SK-N-SH (cell line): ENCODE measurements at regions not wholly inside any gene's neighbourhood (a gene's known extent, or its start where the extent isn't known, plus 50 kb on each side); places are given as distances from the start of the nearest gene placed in this dataset.
"Not testable (repeated sequence)": the region's sequence is repeated elsewhere in the genome, so short reads cannot be mapped to it uniquely, and the experiment has no call there.

ENCODE experiments used
- CTCF ChIA-PET: fragments of 300-600, 350-600 bp; formaldehyde crosslinking; extraction: SDS; loops from one replicate; lab custom pipeline; 2021; lab: Yijun Ruan, JAX
- POLR2A ChIA-PET: fragments of 350-600 bp; sonication (Branson Sonifier 250); formaldehyde crosslinking; extraction: SDS; loops from one replicate; lab custom pipeline; 2020; ENCODE audit warnings: antibody characterized with exemption, inconsistent platforms; lab: Yijun Ruan, JAX
- DNase-seq: peaks from one replicate; pipeline ENCODE4 v3.0.0; 2012
- H2AFZ ChIP-seq: fragments of 200-600 bp; sonication (generic); 2 replicates; pipeline ENCODE4 v1.8.1; 2016; ENCODE audit warnings: antibody characterized with exemption, mild to moderate bottlenecking, low read depth
- H3F3A ChIP-seq: fragments of 200-600 bp; sonication (generic); replicated peaks from 2 replicates; pipeline ENCODE3; 2016; ENCODE audit warnings: antibody characterized with exemption, mild to moderate bottlenecking; ENCODE audit not compliant: insufficient read depth
- H3K27ac ChIP-seq, 2 experiments: fragments of 200-500 bp in 1 of 2; fragments of 200-600 bp in 1 of 2; sonication (Bioruptor generic) in 1 of 2; sonication (generic), shearing (Covaris generic) in 1 of 2; 2 replicates each; pipeline versions ENCODE4 v1.5.1 to v1.6.1; 2014 to 2016; ENCODE audit warnings: low read depth in 2 of 2, inconsistent platforms in 1 of 2, low read length in 1 of 2, mild to moderate bottlenecking in 1 of 2, mixed read lengths in 1 of 2
- H3K27me3 ChIP-seq: fragments of 200-600 bp; sonication (generic), shearing (Covaris generic); 2 replicates; pipeline ENCODE4 v1.6.1; 2016; ENCODE audit warnings: mixed run types; ENCODE audit not compliant: insufficient read depth
- H3K36me3 ChIP-seq, 2 experiments: fragments of 200-500 bp in 1 of 2; fragments of 200-600 bp in 1 of 2; sonication (Bioruptor generic) in 1 of 2; sonication (generic) in 1 of 2; replicated peaks in 1 of 2; 2 replicates each; pipeline versions ENCODE3 to v1.5.1; 2014 to 2016; ENCODE audit warnings: low read length in 1 of 2, mild to moderate bottlenecking in 1 of 2; ENCODE audit not compliant: insufficient read depth in 2 of 2, control insufficient read depth in 1 of 2
- H3K4me1 ChIP-seq, 2 experiments: fragments of 200-500 bp in 1 of 2; fragments of 200-600 bp in 1 of 2; sonication (Bioruptor generic) in 1 of 2; sonication (generic), shearing (Covaris generic) in 1 of 2; 2 replicates each; pipeline versions ENCODE4 v1.5.1 to v1.6.1; 2014 to 2016; ENCODE audit warnings: low read depth in 1 of 2, low read length in 1 of 2, mixed run types in 1 of 2; ENCODE audit not compliant: insufficient read depth in 2 of 2, control insufficient read depth in 1 of 2
- H3K4me2 ChIP-seq: fragments of 200-600 bp; sonication (generic), shearing (Covaris generic); 2 replicates; pipeline ENCODE4 v1.6.1; 2017; ENCODE audit warnings: mixed run types
- H3K4me3 ChIP-seq, 2 experiments: fragments of 200-500 bp in 1 of 2; fragments of 200-600 bp in 1 of 2; sonication (Bioruptor generic) in 1 of 2; sonication (generic), shearing (Covaris generic) in 1 of 2; 2 replicates each; pipeline versions ENCODE4 v1.5.1 to v1.8.1; 2014 to 2016; ENCODE audit warnings: low read depth in 2 of 2, inconsistent platforms in 1 of 2, low read length in 1 of 2, mild to moderate bottlenecking in 1 of 2, mixed read lengths in 1 of 2, moderate library complexity in 1 of 2
- H3K79me2 ChIP-seq: fragments of 200-600 bp; sonication (generic); 2 replicates; pipeline ENCODE4 v1.8.1; 2017; ENCODE audit warnings: mild to moderate bottlenecking; ENCODE audit not compliant: insufficient read depth
- H3K9ac ChIP-seq: fragments of 200-600 bp; sonication (generic); 2 replicates; pipeline ENCODE4 v1.6.1; 2017; ENCODE audit warnings: mixed run types
- H3K9me2 ChIP-seq: fragments of 200-600 bp; sonication (generic); 2 replicates; pipeline ENCODE4 v1.6.1; 2017; ENCODE audit warnings: mixed run types
- H3K9me3 ChIP-seq: fragments of 200-600 bp; sonication (generic); 2 replicates; pipeline ENCODE4 v1.6.1; 2017; ENCODE audit warnings: mixed run types, mild to moderate bottlenecking, moderate library complexity
- H4K20me1 ChIP-seq: fragments of 200-600 bp; sonication (generic); 2 replicates; pipeline ENCODE4 v1.6.1; 2017; ENCODE audit warnings: mild to moderate bottlenecking, mixed run types; ENCODE audit not compliant: insufficient read depth
- FOSL2 ChIP-seq: IDR thresholded peaks from 2 replicates; pipeline ENCODE4 v1.4.0; 2012; ENCODE audit warnings: low read depth, mild to moderate bottlenecking, moderate library complexity, borderline replicate concordance
- FOXJ3 ChIP-seq: sonication (generic); formaldehyde crosslinking; IDR thresholded peaks from 2 replicates; pipeline ENCODE4 v1.5.1; 2020; ENCODE audit warnings: mild to moderate bottlenecking, missing genetic modification reagents
- FOXM1 ChIP-seq: IDR thresholded peaks from 2 replicates; pipeline ENCODE4 v1.4.0; 2012; ENCODE audit warnings: low read depth, mild to moderate bottlenecking
- JUND ChIP-seq: IDR thresholded peaks from 2 replicates; pipeline ENCODE4 v1.4.0; 2012
- MEF2A ChIP-seq: IDR thresholded peaks from 2 replicates; pipeline ENCODE4 v1.4.0; 2012; ENCODE audit warnings: low read depth, borderline replicate concordance
- NFIC ChIP-seq: IDR thresholded peaks from 2 replicates; pipeline ENCODE4 v1.4.0; 2012; ENCODE audit warnings: borderline replicate concordance
- NRF1 ChIP-seq: IDR thresholded peaks from 2 replicates; pipeline ENCODE4 v1.6.1; 2012; ENCODE audit warnings: low read depth, mild to moderate bottlenecking, low read length
- POLR2AphosphoS5 ChIP-seq: IDR thresholded peaks from 2 replicates; pipeline ENCODE4 v1.6.1; 2012; ENCODE audit warnings: low read depth, low read length
- RCOR1 ChIP-seq: fragments of 150-350 bp; IDR thresholded peaks from 2 replicates; pipeline ENCODE4 v1.6.1; 2017; ENCODE audit warnings: antibody characterized with exemption, low read length
- RXRA ChIP-seq: IDR thresholded peaks from 2 replicates; pipeline ENCODE4 v1.4.0; 2012; ENCODE audit warnings: low read depth, mild to moderate bottlenecking, borderline replicate concordance
- SIN3A ChIP-seq: IDR thresholded peaks from 2 replicates; pipeline ENCODE4 v1.6.1; 2012; ENCODE audit warnings: low read depth, mild to moderate bottlenecking, low read length, moderate library complexity, borderline replicate concordance
- TAF1 ChIP-seq: IDR thresholded peaks from 2 replicates; pipeline ENCODE4 v1.6.1; 2012; ENCODE audit warnings: low read depth, mild to moderate bottlenecking, low read length, moderate library complexity, borderline replicate concordance
- TCF12 ChIP-seq: IDR thresholded peaks from 2 replicates; pipeline ENCODE4 v1.4.0; 2012
- TEAD4 ChIP-seq: IDR thresholded peaks from 2 replicates; pipeline ENCODE4 v1.4.0; 2012; ENCODE audit warnings: mild to moderate bottlenecking, borderline replicate concordance; ENCODE audit not compliant: insufficient read depth
- USF1 ChIP-seq: IDR thresholded peaks from 2 replicates; pipeline ENCODE4 v1.4.0; 2012; ENCODE audit warnings: low read depth, borderline replicate concordance
- YY1 ChIP-seq: IDR thresholded peaks from 2 replicates; pipeline ENCODE4 v1.4.0; 2012; ENCODE audit warnings: low read depth, mild to moderate bottlenecking
- WGBS: methylation state at CpG from one replicate; pipeline ENCODE4 v1.1.6; 2017; ENCODE audit warnings: low lambda C conversion rate; 5-methylcytosine and 5-hydroxymethylcytosine counted together
- TF ChIP-seq, protein P1 (sequence below): IDR thresholded peaks from 2 replicates; pipeline ENCODE4; 2012
- TF ChIP-seq, protein P2 (sequence below): fragments of 150-350 bp; IDR thresholded peaks from 2 replicates; pipeline ENCODE4 v1.6.1; 2017; ENCODE audit warnings: antibody characterized with exemption, low read length, low read depth, borderline replicate concordance
- TF ChIP-seq, protein P3 (sequence below): fragments of 150-350 bp; IDR thresholded peaks from 2 replicates; pipeline ENCODE4 v1.6.1; 2016; ENCODE audit warnings: mild to moderate bottlenecking, low read depth, low read length

- Histone ChIP-seq H3K27me3 (no peaks in the 10 kb centered on the region), H3K4me2 (no peak overlapping the region), H3K9me3 (peaks cover 9% of the 10 kb centered on the region; the same call in 1 of the 2 replicates), H2AFZ (no peak overlapping the region), H3K4me3 (no peak overlapping the region), H3F3A (no peaks in the 10 kb centered on the region), H3K4me1 (no peaks in the 10 kb centered on the region), H3K27ac (no peak overlapping the region), H3K79me2 (no peaks in the 10 kb centered on the region), H3K9ac (no peak overlapping the region), H4K20me1 (no peaks in the 10 kb centered on the region), H3K36me3 (no peaks in the 10 kb centered on the region), H3K9me2 (no peaks in the 10 kb centered on the region)
- TF ChIP-seq TCF12, result no peak
- no peak for TF ChIP-seq FOSL2
- no peak for TF ChIP-seq YY1
- no peak for TF ChIP-seq POLR2AphosphoS5
- TF ChIP-seq, protein P1, sequence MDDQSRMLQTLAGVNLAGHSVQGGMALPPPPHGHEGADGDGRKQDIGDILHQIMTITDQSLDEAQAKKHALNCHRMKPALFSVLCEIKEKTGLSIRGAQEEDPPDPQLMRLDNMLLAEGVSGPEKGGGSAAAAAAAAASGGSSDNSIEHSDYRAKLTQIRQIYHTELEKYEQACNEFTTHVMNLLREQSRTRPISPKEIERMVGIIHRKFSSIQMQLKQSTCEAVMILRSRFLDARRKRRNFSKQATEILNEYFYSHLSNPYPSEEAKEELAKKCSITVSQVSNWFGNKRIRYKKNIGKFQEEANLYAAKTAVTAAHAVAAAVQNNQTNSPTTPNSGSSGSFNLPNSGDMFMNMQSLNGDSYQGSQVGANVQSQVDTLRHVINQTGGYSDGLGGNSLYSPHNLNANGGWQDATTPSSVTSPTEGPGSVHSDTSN, result no peak
- no peak for TF ChIP-seq RXRA
- no peak for TF ChIP-seq RCOR1
- TF ChIP-seq, protein P2, sequence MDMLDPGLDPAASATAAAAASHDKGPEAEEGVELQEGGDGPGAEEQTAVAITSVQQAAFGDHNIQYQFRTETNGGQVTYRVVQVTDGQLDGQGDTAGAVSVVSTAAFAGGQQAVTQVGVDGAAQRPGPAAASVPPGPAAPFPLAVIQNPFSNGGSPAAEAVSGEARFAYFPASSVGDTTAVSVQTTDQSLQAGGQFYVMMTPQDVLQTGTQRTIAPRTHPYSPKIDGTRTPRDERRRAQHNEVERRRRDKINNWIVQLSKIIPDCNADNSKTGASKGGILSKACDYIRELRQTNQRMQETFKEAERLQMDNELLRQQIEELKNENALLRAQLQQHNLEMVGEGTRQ, result no peak
- WGBS, result 59% methylated on average over 5 of the region's 5 CpGs
- DNase-seq, result no peak
- POLR2A ChIA-PET, result no interaction called here
- CTCF ChIA-PET, result interaction anchor here (1.4 kb wide), 1 partner anchor 71 kb away, joined by 8 read pairs; no protein-coding TSS in a partner anchor
Observed at GRCh38 chr21:33994373-33994772, 78.8 kb upstream of the ATP5PO start.

DNA sequence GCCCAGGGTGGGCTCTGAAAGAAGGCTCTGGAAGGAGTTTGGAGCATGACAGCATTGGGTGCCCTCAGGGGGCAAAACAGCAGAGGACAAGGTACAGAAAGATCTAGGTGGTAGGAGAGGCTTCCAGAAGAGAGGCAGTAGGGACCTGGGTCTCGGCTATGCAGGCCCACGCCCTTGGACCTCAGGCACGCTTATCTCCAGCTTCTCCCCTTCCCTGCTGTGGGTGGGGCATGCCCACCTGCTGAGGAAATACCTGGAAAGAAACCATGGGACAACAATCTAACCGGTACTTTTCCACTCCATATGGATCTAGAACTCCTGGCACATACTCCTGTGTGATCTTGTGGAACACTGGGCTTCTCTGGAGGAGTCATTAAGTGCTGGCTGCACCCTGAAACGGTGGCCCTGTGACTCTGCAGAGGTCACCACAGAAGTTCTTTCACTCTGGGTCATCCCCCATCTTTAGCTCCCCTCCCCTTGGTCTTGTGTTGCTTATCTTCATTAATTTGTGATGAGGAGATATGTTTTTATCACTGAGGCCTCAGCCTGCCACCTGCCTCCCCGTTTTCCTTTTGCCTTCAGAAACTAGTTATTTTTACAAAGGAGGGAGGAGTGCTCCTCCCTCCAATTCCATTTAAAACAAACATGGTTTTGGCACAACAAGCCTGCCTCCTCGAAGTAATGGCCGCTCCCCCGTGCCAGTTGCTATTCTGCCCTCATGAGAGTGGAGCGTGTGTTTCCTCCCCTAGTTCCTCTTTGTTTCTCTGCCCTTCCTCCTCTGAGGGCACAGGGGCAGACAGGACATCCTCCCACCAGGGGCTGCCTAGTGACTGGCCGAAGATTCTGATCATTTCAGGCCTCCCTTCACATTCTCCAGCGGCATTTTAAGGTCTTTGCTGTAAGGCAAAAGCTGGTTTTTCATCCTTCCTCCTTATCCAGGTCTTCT, 78.0 kb upstream of the ATP5PO start:
- ChIA-PET POLR2A (no interaction called here), CTCF (interaction anchor here (1.4 kb wide), 1 partner anchor 70 kb away, joined by 8 read pairs; no protein-coding TSS in a partner anchor)
- Histone ChIP-seq H3K27me3 (no peaks in the 10 kb centered on the region), H3K9me3 (peaks cover 9% of the 10 kb centered on the region; the same call in 1 of the 2 replicates), H2AFZ (no peak overlapping the region), H3F3A (no peaks in the 10 kb centered on the region), H4K20me1 (no peaks in the 10 kb centered on the region), H3K4me1 (no peaks in the 10 kb centered on the region), H3K36me3 (no peaks in the 10 kb centered on the region), H3K4me3 (no peak overlapping the region), H3K4me2 (no peak overlapping the region), H3K27ac (no peak overlapping the region), H3K9ac (no peak overlapping the region), H3K9me2 (no peaks in the 10 kb centered on the region), H3K79me2 (no peaks in the 10 kb centered on the region)
- 45% methylated on average over 10 of the region's 12 CpGs for WGBS
- no peak for TF ChIP-seq USF1
- no peak for TF ChIP-seq NFIC
- no peak for TF ChIP-seq FOXJ3 (CRISPR knock-in tag)
- TF ChIP-seq, protein P3, sequence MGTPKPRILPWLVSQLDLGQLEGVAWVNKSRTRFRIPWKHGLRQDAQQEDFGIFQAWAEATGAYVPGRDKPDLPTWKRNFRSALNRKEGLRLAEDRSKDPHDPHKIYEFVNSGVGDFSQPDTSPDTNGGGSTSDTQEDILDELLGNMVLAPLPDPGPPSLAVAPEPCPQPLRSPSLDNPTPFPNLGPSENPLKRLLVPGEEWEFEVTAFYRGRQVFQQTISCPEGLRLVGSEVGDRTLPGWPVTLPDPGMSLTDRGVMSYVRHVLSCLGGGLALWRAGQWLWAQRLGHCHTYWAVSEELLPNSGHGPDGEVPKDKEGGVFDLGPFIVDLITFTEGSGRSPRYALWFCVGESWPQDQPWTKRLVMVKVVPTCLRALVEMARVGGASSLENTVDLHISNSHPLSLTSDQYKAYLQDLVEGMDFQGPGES, result no peak
- TF ChIP-seq SIN3A, result no peak
- TF ChIP-seq TAF1, result no peak
- TF ChIP-seq TEAD4, result no peak
- TF ChIP-seq FOXM1, result no peak
- no peak for TF ChIP-seq JUND
- no peak for TF ChIP-seq TCF12
- TF ChIP-seq MEF2A, result no peak
- no peak for TF ChIP-seq NRF1
- DNase-seq, result no peak

- H3K79me2 ChIP-seq, H3F3A ChIP-seq, H3K27ac ChIP-seq, CTCF ChIA-PET, POLR2A ChIA-PET, H3K9me2 ChIP-seq, DNase-seq, H3K4me3 ChIP-seq, H3K27me3 ChIP-seq, H3K9me3 ChIP-seq, H3K36me3 ChIP-seq, H2AFZ ChIP-seq, H3K9ac ChIP-seq, H3K4me1 ChIP-seq, H4K20me1 ChIP-seq, H3K4me2 ChIP-seq: not testable (repeated sequence)
- WGBS, result 30% methylated on average over 2 of the region's 2 CpGs
Observed at GRCh38 chr21:33992412-33992811, 76.8 kb upstream of the ATP5PO start.
